SK-N-SH (cell line): ENCODE measurements at regions not wholly inside any gene's neighbourhood (a gene's known extent, or its start where the extent isn't known, plus 50 kb on each side); places are given as distances from the start of the nearest gene placed in this dataset.

Experiments
- CTCF ChIA-PET: fragments of 300-600, 350-600 bp; formaldehyde crosslinking; extraction: SDS; loops from one replicate; lab custom pipeline; 2021; lab: Yijun Ruan, JAX
- POLR2A ChIA-PET: fragments of 350-600 bp; sonication (Branson Sonifier 250); formaldehyde crosslinking; extraction: SDS; loops from one replicate; lab custom pipeline; 2020; ENCODE audit warnings: antibody characterized with exemption, inconsistent platforms; lab: Yijun Ruan, JAX
- DNase-seq: peaks from one replicate; pipeline ENCODE4 v3.0.0; 2012
- H2AFZ ChIP-seq: fragments of 200-600 bp; sonication (generic); 2 replicates; pipeline ENCODE4 v1.8.1; 2016; ENCODE audit warnings: antibody characterized with exemption, mild to moderate bottlenecking, low read depth
- H3F3A ChIP-seq: fragments of 200-600 bp; sonication (generic); replicated peaks from 2 replicates; pipeline ENCODE3; 2016; ENCODE audit warnings: antibody characterized with exemption, mild to moderate bottlenecking; ENCODE audit not compliant: insufficient read depth
- H3K27ac ChIP-seq, 2 experiments: fragments of 200-500 bp in 1 of 2; fragments of 200-600 bp in 1 of 2; sonication (Bioruptor generic) in 1 of 2; sonication (generic), shearing (Covaris generic) in 1 of 2; 2 replicates each; pipeline versions ENCODE4 v1.5.1 to v1.6.1; 2014 to 2016; ENCODE audit warnings: low read depth in 2 of 2, inconsistent platforms in 1 of 2, low read length in 1 of 2, mild to moderate bottlenecking in 1 of 2, mixed read lengths in 1 of 2
- H3K27me3 ChIP-seq: fragments of 200-600 bp; sonication (generic), shearing (Covaris generic); 2 replicates; pipeline ENCODE4 v1.6.1; 2016; ENCODE audit warnings: mixed run types; ENCODE audit not compliant: insufficient read depth
- H3K36me3 ChIP-seq, 2 experiments: fragments of 200-500 bp in 1 of 2; fragments of 200-600 bp in 1 of 2; sonication (Bioruptor generic) in 1 of 2; sonication (generic) in 1 of 2; replicated peaks in 1 of 2; 2 replicates each; pipeline versions ENCODE3 to v1.5.1; 2014 to 2016; ENCODE audit warnings: low read length in 1 of 2, mild to moderate bottlenecking in 1 of 2; ENCODE audit not compliant: insufficient read depth in 2 of 2, control insufficient read depth in 1 of 2
- H3K4me1 ChIP-seq, 2 experiments: fragments of 200-500 bp in 1 of 2; fragments of 200-600 bp in 1 of 2; sonication (Bioruptor generic) in 1 of 2; sonication (generic), shearing (Covaris generic) in 1 of 2; 2 replicates each; pipeline versions ENCODE4 v1.5.1 to v1.6.1; 2014 to 2016; ENCODE audit warnings: low read depth in 1 of 2, low read length in 1 of 2, mixed run types in 1 of 2; ENCODE audit not compliant: insufficient read depth in 2 of 2, control insufficient read depth in 1 of 2
- H3K4me2 ChIP-seq: fragments of 200-600 bp; sonication (generic), shearing (Covaris generic); 2 replicates; pipeline ENCODE4 v1.6.1; 2017; ENCODE audit warnings: mixed run types
- H3K4me3 ChIP-seq, 2 experiments: fragments of 200-500 bp in 1 of 2; fragments of 200-600 bp in 1 of 2; sonication (Bioruptor generic) in 1 of 2; sonication (generic), shearing (Covaris generic) in 1 of 2; 2 replicates each; pipeline versions ENCODE4 v1.5.1 to v1.8.1; 2014 to 2016; ENCODE audit warnings: low read depth in 2 of 2, inconsistent platforms in 1 of 2, low read length in 1 of 2, mild to moderate bottlenecking in 1 of 2, mixed read lengths in 1 of 2, moderate library complexity in 1 of 2
- H3K79me2 ChIP-seq: fragments of 200-600 bp; sonication (generic); 2 replicates; pipeline ENCODE4 v1.8.1; 2017; ENCODE audit warnings: mild to moderate bottlenecking; ENCODE audit not compliant: insufficient read depth
- H3K9ac ChIP-seq: fragments of 200-600 bp; sonication (generic); 2 replicates; pipeline ENCODE4 v1.6.1; 2017; ENCODE audit warnings: mixed run types
- H3K9me2 ChIP-seq: fragments of 200-600 bp; sonication (generic); 2 replicates; pipeline ENCODE4 v1.6.1; 2017; ENCODE audit warnings: mixed run types
- H3K9me3 ChIP-seq: fragments of 200-600 bp; sonication (generic); 2 replicates; pipeline ENCODE4 v1.6.1; 2017; ENCODE audit warnings: mixed run types, mild to moderate bottlenecking, moderate library complexity
- H4K20me1 ChIP-seq: fragments of 200-600 bp; sonication (generic); 2 replicates; pipeline ENCODE4 v1.6.1; 2017; ENCODE audit warnings: mild to moderate bottlenecking, mixed run types; ENCODE audit not compliant: insufficient read depth
- CHD2 ChIP-seq: fragments of 150-350 bp; IDR thresholded peaks from 2 replicates; pipeline ENCODE4 v1.6.1; 2018; ENCODE audit warnings: low read length; ENCODE audit not compliant: partially characterized antibody
- EP300 ChIP-seq, 2 experiments: IDR thresholded peaks; 2 replicates each; pipeline versions ENCODE4 v1.4.0 to v1.6.1; 2012; ENCODE audit warnings: borderline replicate concordance in 1 of 2, low read depth in 1 of 2, low read length in 1 of 2
- EZH2phosphoT487 ChIP-seq: fragments of 200-600 bp; sonication (generic); IDR thresholded peaks from 2 replicates; pipeline ENCODE4 v1.6.1; 2017; ENCODE audit warnings: low read depth, mixed run types, mild to moderate bottlenecking, antibody characterized with exemption, moderate library complexity, borderline replicate concordance
- GATA2 ChIP-seq: sonication (generic); formaldehyde crosslinking; IDR thresholded peaks from 2 replicates; pipeline ENCODE4 v1.5.0; 2020; ENCODE audit warnings: mild to moderate bottlenecking, missing genetic modification reagents
- IRF3 ChIP-seq: fragments of 150-350 bp; IDR thresholded peaks from 2 replicates; pipeline ENCODE4 v1.6.1; 2016; ENCODE audit warnings: mild to moderate bottlenecking, low read depth, low read length
- JUND ChIP-seq: IDR thresholded peaks from 2 replicates; pipeline ENCODE4 v1.4.0; 2012
- MEF2A ChIP-seq: IDR thresholded peaks from 2 replicates; pipeline ENCODE4 v1.4.0; 2012; ENCODE audit warnings: low read depth, borderline replicate concordance
- NFIC ChIP-seq: IDR thresholded peaks from 2 replicates; pipeline ENCODE4 v1.4.0; 2012; ENCODE audit warnings: borderline replicate concordance
- NRF1 ChIP-seq: IDR thresholded peaks from 2 replicates; pipeline ENCODE4 v1.6.1; 2012; ENCODE audit warnings: low read depth, mild to moderate bottlenecking, low read length
- RCOR1 ChIP-seq: fragments of 150-350 bp; IDR thresholded peaks from 2 replicates; pipeline ENCODE4 v1.6.1; 2017; ENCODE audit warnings: antibody characterized with exemption, low read length
- REST ChIP-seq: IDR thresholded peaks from 2 replicates; pipeline ENCODE4 v1.6.1; 2012; ENCODE audit warnings: mild to moderate bottlenecking, low read depth, low read length, moderate library complexity
- RFX5 ChIP-seq: IDR thresholded peaks from 2 replicates; pipeline ENCODE4 v1.6.1; 2012; ENCODE audit warnings: mild to moderate bottlenecking, improper control_type of control experiment, low read length
- SIN3A ChIP-seq: IDR thresholded peaks from 2 replicates; pipeline ENCODE4 v1.6.1; 2012; ENCODE audit warnings: low read depth, mild to moderate bottlenecking, low read length, moderate library complexity, borderline replicate concordance
- SMC3 ChIP-seq: IDR thresholded peaks from 2 replicates; pipeline ENCODE4 v1.6.1; 2012; ENCODE audit warnings: low read depth, low read length, improper control_type of control experiment
- TCF12 ChIP-seq: IDR thresholded peaks from 2 replicates; pipeline ENCODE4 v1.4.0; 2012
- WGBS: methylation state at CpG from one replicate; pipeline ENCODE4 v1.1.6; 2017; ENCODE audit warnings: low lambda C conversion rate; 5-methylcytosine and 5-hydroxymethylcytosine counted together
- TF ChIP-seq, protein P1 (sequence below): IDR thresholded peaks from 2 replicates; pipeline ENCODE4 v1.4.0; 2012; ENCODE audit warnings: low read depth
- TF ChIP-seq, protein P2 (sequence below): IDR thresholded peaks from 2 replicates; pipeline ENCODE4 v1.4.0; 2012; ENCODE audit warnings: low read depth, borderline replicate concordance
- TF ChIP-seq, protein P3 (sequence below): IDR thresholded peaks from 2 replicates; pipeline ENCODE4 v1.4.0; 2012; ENCODE audit warnings: low read depth, borderline replicate concordance

- no peaks in the 10 kb centered on the region for H3K9me2 ChIP-seq
- no peak overlapping the region for H3K9ac ChIP-seq
- ChIA-PET POLR2A (no interaction called here), CTCF (no interaction called here)
- no peaks in the 10 kb centered on the region for H3K9me3 ChIP-seq
- WGBS = 10% methylated on average over 7 of the region's 7 CpGs
- no peak overlapping the region for H3K4me3 ChIP-seq
- no peaks in the 10 kb centered on the region for H3K36me3 ChIP-seq
- no peak overlapping the region for H3K4me2 ChIP-seq
- no peak overlapping the region for H2AFZ ChIP-seq
- TF ChIP-seq GATA2 (no peak), CHD2 (no peak), RCOR1 (no peak), IRF3 (no peak), NRF1 (no peak), NFIC (no peak), TCF12 (no peak), MEF2A (no peak), SIN3A (no peak), EP300 (IDR thresholded peaks at IDR 0.05; ENCODE audit: borderline replicate concordance in 1 of 2, low read depth in 1 of 2, low read length in 1 of 2) (no peak), EZH2phosphoT487 (no peak), REST (no peak), SMC3 (no peak), JUND (no peak), RFX5 (no peak)
- TF ChIP-seq, protein P1, sequence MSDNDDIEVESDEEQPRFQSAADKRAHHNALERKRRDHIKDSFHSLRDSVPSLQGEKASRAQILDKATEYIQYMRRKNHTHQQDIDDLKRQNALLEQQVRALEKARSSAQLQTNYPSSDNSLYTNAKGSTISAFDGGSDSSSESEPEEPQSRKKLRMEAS = no peak
- TF ChIP-seq, protein P2, sequence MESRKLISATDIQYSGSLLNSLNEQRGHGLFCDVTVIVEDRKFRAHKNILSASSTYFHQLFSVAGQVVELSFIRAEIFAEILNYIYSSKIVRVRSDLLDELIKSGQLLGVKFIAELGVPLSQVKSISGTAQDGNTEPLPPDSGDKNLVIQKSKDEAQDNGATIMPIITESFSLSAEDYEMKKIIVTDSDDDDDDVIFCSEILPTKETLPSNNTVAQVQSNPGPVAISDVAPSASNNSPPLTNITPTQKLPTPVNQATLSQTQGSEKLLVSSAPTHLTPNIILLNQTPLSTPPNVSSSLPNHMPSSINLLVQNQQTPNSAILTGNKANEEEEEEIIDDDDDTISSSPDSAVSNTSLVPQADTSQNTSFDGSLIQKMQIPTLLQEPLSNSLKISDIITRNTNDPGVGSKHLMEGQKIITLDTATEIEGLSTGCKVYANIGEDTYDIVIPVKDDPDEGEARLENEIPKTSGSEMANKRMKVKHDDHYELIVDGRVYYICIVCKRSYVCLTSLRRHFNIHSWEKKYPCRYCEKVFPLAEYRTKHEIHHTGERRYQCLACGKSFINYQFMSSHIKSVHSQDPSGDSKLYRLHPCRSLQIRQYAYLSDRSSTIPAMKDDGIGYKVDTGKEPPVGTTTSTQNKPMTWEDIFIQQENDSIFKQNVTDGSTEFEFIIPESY = no peak
- TF ChIP-seq, protein P3, sequence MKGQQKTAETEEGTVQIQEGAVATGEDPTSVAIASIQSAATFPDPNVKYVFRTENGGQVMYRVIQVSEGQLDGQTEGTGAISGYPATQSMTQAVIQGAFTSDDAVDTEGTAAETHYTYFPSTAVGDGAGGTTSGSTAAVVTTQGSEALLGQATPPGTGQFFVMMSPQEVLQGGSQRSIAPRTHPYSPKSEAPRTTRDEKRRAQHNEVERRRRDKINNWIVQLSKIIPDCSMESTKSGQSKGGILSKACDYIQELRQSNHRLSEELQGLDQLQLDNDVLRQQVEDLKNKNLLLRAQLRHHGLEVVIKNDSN = no peak
- no peaks in the 10 kb centered on the region for H3K79me2 ChIP-seq
- H3F3A ChIP-seq = no peaks in the 10 kb centered on the region
- H3K27ac ChIP-seq = no peak overlapping the region
- no peaks in the 10 kb centered on the region for H3K27me3 ChIP-seq
- DNase-seq = no peak
- H4K20me1 ChIP-seq = no peaks in the 10 kb centered on the region
- no peaks in the 10 kb centered on the region for H3K4me1 ChIP-seq
Observed at GRCh38 chr14:38042322-38042721, 165.4 kb upstream of the SSTR1 start.
